CD14-positive monocyte (primary cell): ENCODE measurements at regions not wholly inside any gene's neighbourhood (a gene's known extent, or its start where the extent isn't known, plus 50 kb on each side); places are given as distances from the start of the nearest gene placed in this dataset.

Experiments used
- DNase-seq, 3 donors: peaks; one replicate each; pipeline ENCODE4 v3.0.0-alpha.2; 2011 to 2022
- H2AFZ ChIP-seq: 2 replicates; pipeline ENCODE4 v1.6.0; 2012; ENCODE audit warnings: mild to moderate bottlenecking, low read depth, low read length, inconsistent platforms; ENCODE audit not compliant: insufficient read depth, poor library complexity, severe bottlenecking
- H3K27ac ChIP-seq, 2 donors: 1 replicate in 1 of 2; 2 replicates in 1 of 2; pipeline ENCODE4 v1.5.1; 2012 to 2013; ENCODE audit warnings: low read length in 2 of 2, control low read depth in 1 of 2, inconsistent platforms in 1 of 2, low read depth in 1 of 2, mild to moderate bottlenecking in 1 of 2
- H3K27me3 ChIP-seq, 2 donors: one replicate each; pipeline versions ENCODE4 v1.6.0 to v1.6.1; 2011 to 2013; ENCODE audit warnings: low read length in 2 of 2; ENCODE audit not compliant: control insufficient read depth in 2 of 2, insufficient read depth in 2 of 2
- H3K36me3 ChIP-seq, 2 donors: replicated peaks in 1 of 2; 1 replicate in 1 of 2; 2 replicates in 1 of 2; pipeline versions ENCODE4 v1.5.1 to v1.6.1; 2012 to 2013; ENCODE audit warnings: low read length in 2 of 2, control low read depth in 1 of 2, inconsistent platforms in 1 of 2, mild to moderate bottlenecking in 1 of 2; ENCODE audit not compliant: insufficient read depth in 2 of 2, control insufficient read depth in 1 of 2
- H3K4me1 ChIP-seq, 2 donors: 1 replicate in 1 of 2; 2 replicates in 1 of 2; pipeline versions ENCODE4 v1.5.1 to v1.6.1; 2012 to 2013; ENCODE audit warnings: low read length in 2 of 2, control low read depth in 1 of 2, inconsistent platforms in 1 of 2, mild to moderate bottlenecking in 1 of 2, moderate library complexity in 1 of 2; ENCODE audit not compliant: insufficient read depth in 2 of 2, control insufficient read depth in 1 of 2
- H3K4me2 ChIP-seq: replicated peaks from 2 replicates; pipeline ENCODE3; 2012; ENCODE audit warnings: low read length, moderate library complexity, mild to moderate bottlenecking; ENCODE audit not compliant: poor library complexity, severe bottlenecking; ENCODE audit errors: extremely low read depth
- H3K4me3 ChIP-seq, 3 experiments: fragments of 200-600 bp in 1 of 3; sonication (generic) in 1 of 3; replicated peaks in 1 of 3; 1 replicate in 2 of 3; 2 replicates in 1 of 3; pipeline ENCODE4 v1.5.1; 2011 to 2013; ENCODE audit warnings: low read length in 3 of 3, mild to moderate bottlenecking in 3 of 3, control low read depth in 2 of 3, low read depth in 2 of 3, inconsistent platforms in 1 of 3, moderate library complexity in 1 of 3
- H3K79me2 ChIP-seq: 2 replicates; pipeline ENCODE4 v1.6.0; 2012; ENCODE audit warnings: mild to moderate bottlenecking, control low read depth, inconsistent platforms, low read length, moderate library complexity; ENCODE audit not compliant: insufficient read depth
- H3K9ac ChIP-seq: 2 replicates; pipeline ENCODE4 v1.6.0; 2017; ENCODE audit warnings: low read length, mild to moderate bottlenecking; ENCODE audit not compliant: insufficient read depth, poor library complexity, severe bottlenecking
- H3K9me3 ChIP-seq, 2 donors: replicated peaks in 1 of 2; 1 replicate in 1 of 2; 2 replicates in 1 of 2; pipeline versions ENCODE4 v1.5.1 to v1.6.1; 2012 to 2013; ENCODE audit warnings: low read length in 2 of 2, control low read depth in 1 of 2; ENCODE audit not compliant: control insufficient read depth in 1 of 2, insufficient read depth in 1 of 2
- H4K20me1 ChIP-seq: 2 replicates; pipeline ENCODE4 v1.6.0; 2012; ENCODE audit warnings: mild to moderate bottlenecking, low read length, control low read depth, moderate library complexity; ENCODE audit not compliant: insufficient read depth
- H3K27ac Mint-ChIP-seq, 7 donors: one replicate each; pipeline ENCODE4 v1.8.0; 2020; ENCODE audit warnings: mild to moderate bottlenecking in 7 of 7, mixed read lengths in 7 of 7, moderate library complexity in 6 of 7, inconsistent platforms in 2 of 7
- H3K27me3 Mint-ChIP-seq, 3 donors: one replicate each; pipeline ENCODE4 v1.8.0; 2021 to 2022; ENCODE audit warnings: low read depth in 3 of 3, mild to moderate bottlenecking in 3 of 3, mixed read lengths in 3 of 3, moderate library complexity in 3 of 3, inconsistent platforms in 1 of 3
- H3K36me3 Mint-ChIP-seq, 2 donors: one replicate each; pipeline ENCODE4 v1.8.0; 2020; ENCODE audit warnings: mixed read lengths in 2 of 2, inconsistent platforms in 1 of 2, mild to moderate bottlenecking in 1 of 2
- H3K4me1 Mint-ChIP-seq: one replicate; pipeline ENCODE4 v1.8.0; 2020; ENCODE audit warnings: mild to moderate bottlenecking, mixed read lengths
- H3K4me3 Mint-ChIP-seq, 2 donors: one replicate each; pipeline ENCODE4 v1.8.0; 2020; ENCODE audit warnings: mild to moderate bottlenecking in 2 of 2, mixed read lengths in 2 of 2, moderate library complexity in 1 of 2
- H3K9me3 Mint-ChIP-seq, 7 donors: one replicate each; pipeline ENCODE4 v1.8.0; 2020 to 2022; ENCODE audit warnings: mixed read lengths in 7 of 7, mild to moderate bottlenecking in 6 of 7, moderate library complexity in 6 of 7, inconsistent platforms in 2 of 7
- CTCF ChIP-seq: fragments of 200-600 bp; IDR thresholded peaks from one replicate; pipeline ENCODE4 v1.8.0; 2022; ENCODE audit warnings: antibody characterized with exemption, mild to moderate bottlenecking
- WGBS: methylation state at CpG from one replicate; pipeline ENCODE4 v1.1.5; 2013; ENCODE audit warnings: missing lambda C conversion rate; ENCODE audit not compliant: insufficient coverage; 5-methylcytosine and 5-hydroxymethylcytosine counted together
- intact Hi-C, 2 donors: fragments of 100-400 bp; cut with micrococcal nuclease; formaldehyde crosslinking; loops; one replicate each; pipeline versions ENCODE4 v1.15.0 to v1.15.1; 2023

- Histone ChIP-seq H4K20me1 (no peaks in the 10 kb centered on the region), H3K4me1 (no peaks in the 10 kb centered on the region), H3K27ac (no peak overlapping the region), H3K4me3 (no peak overlapping the region), H3K9me3 (no peaks in the 10 kb centered on the region), H3K4me2 (no peak overlapping the region), H3K9ac (no peak overlapping the region), H3K27me3 (no peaks in the 10 kb centered on the region), H2AFZ (no peak overlapping the region), H3K36me3 (no peaks in the 10 kb centered on the region), H3K79me2 (no peaks in the 10 kb centered on the region)
- Mint-ChIP-seq H3K4me1 (no peaks in the 10 kb centered on the region), H3K36me3 (no peaks in the 10 kb centered on the region), H3K9me3 (peaks cover 0 to 2% (median 0%) of the 10 kb centered on the region in 7 donors), H3K4me3 (no peak overlapping the region), H3K27me3 (peaks cover 0 to 1% (median 0%) of the 10 kb centered on the region in 3 donors), H3K27ac (peak overlapping the region in 1 of 7 donors; percentile 25)
- intact Hi-C loops, result no loop called here
- no peak for DNase-seq
- 79% methylated on average over 2 of the region's 2 CpGs for WGBS
- TF ChIP-seq CTCF, result no peak
Observed at GRCh38 chr12:76929499-76929898, 50.7 kb upstream of the CSRP2 start.
